ENCODE measurements at regions not wholly inside any gene's neighbourhood (a gene's known extent, or its start where the extent isn't known, plus 50 kb on each side); places are given as distances from the start of the nearest gene placed in this dataset.
"Not testable (repeated sequence)": the region's sequence is repeated elsewhere in the genome, so short reads cannot be mapped to it uniquely, and the experiment has no call there.

DNA sequence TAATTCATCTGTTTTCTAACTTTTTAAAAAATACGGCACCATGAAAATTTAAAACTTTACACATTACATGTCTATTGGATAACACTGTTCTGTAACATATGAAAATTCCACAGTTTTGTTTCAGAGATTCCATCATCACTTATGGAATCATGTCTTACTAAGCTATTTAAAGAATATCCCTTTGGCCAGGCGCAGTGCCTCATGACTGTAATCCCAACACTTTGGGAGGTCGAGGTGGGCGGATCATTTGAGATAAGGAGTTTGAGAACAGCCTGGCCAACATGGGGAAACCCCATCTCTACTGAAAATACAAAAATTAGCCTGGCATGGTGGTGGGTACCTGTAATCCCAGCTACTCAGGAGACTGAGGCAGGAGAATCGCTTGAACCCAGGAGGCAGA is 131.7 kb upstream of the KRR1 start:
- not testable (repeated sequence) for H3K27ac ChIP-seq (ENCODE audit: insufficient read depth, low read depth, low read length, poor library complexity, severe bottlenecking); H3K36me3 ChIP-seq (ENCODE audit: control insufficient read depth, insufficient read depth, low read length); H3K4me3 ChIP-seq (ENCODE audit: insufficient read depth, low read depth, low read length); H3K4me1 ChIP-seq (ENCODE audit: control insufficient read depth, insufficient read depth, low read length); H3K9me3 ChIP-seq (ENCODE audit: control insufficient read depth, low read length); H3K27me3 ChIP-seq (ENCODE audit: control insufficient read depth, insufficient read depth, low read length, poor library complexity, severe bottlenecking)
- WGBS, 2 experiments = 94 to 95% methylated on average over 4 to 5 of the region's 5 CpGs

DNA sequence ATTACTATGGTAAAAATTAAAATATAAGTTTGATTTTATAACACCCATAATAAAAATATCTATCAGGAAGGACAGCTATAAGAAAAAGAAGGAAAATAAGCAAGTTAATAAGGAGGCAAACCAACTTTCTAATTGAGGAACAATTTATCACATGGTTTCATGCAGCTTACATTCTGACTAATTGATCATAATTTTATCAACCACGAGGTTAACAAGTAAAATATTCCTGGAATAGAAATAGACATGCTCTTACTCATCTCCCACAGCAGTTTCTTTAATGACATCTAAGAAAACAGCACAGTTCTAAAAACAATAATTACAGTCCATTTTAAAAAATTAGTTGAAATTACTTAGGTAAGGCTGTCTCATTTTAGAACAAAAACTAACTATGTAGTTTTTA is 130.8 kb upstream of the KRR1 start:
- no peaks in the 10 kb centered on the region for H3K27me3 ChIP-seq (ENCODE audit: control insufficient read depth, insufficient read depth, low read length, poor library complexity, severe bottlenecking)
- no peaks in the 10 kb centered on the region for H3K36me3 ChIP-seq (ENCODE audit: control insufficient read depth, insufficient read depth, low read length)
- no peaks in the 10 kb centered on the region for H3K9me3 ChIP-seq (ENCODE audit: control insufficient read depth, low read length)
- no peak overlapping the region for H3K4me3 ChIP-seq (ENCODE audit: insufficient read depth, low read depth, low read length)
- no peaks in the 10 kb centered on the region for H3K4me1 ChIP-seq (ENCODE audit: control insufficient read depth, insufficient read depth, low read length)
- WGBS, 2 experiments = 79 to 89% methylated on average over 1 of the region's 1 CpG
- H3K27ac ChIP-seq (ENCODE audit: insufficient read depth, low read depth, low read length, poor library complexity, severe bottlenecking) = no peak overlapping the region

DNA sequence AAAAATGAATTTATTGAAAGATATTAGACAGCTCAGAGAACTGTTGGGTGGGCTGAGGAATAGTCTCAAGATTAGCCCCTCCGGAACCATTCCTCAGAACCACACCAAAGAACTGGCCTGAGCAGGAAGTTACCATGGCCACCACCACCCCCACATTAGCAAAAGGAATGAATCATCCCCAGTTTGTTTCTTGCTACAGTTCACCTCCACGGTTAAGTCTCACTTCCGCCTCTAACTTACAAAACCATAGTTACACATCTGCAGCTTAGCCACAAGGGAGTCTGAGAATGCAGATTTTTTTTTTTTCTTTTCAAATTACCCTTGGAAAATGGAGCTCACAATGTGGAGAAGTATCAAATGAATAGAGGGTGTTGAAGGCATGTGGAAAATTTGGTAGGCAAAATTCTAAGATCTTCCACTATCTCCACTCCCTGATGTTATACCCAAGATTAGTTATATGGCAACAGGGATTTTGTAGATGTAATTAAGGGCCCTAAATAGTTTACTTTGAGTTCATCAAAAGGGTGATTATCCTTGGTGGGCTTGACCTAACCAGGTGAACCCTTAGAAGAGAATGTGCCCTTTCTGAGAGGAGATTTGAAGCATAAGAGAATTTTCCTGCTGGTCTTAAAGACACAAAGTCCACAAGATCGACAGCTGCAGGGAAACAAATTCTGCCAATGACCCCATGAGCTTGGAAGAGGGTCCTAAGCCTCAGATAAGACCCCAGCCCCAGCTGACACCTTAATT is 129.8 kb upstream of the KRR1 start:
- Histone ChIP-seq H3K27ac (ENCODE audit: insufficient read depth, low read depth, low read length, poor library complexity, severe bottlenecking) (no peak overlapping the region), H3K36me3 (ENCODE audit: control insufficient read depth, insufficient read depth, low read length) (no peaks in the 10 kb centered on the region), H3K4me3 (ENCODE audit: insufficient read depth, low read depth, low read length) (no peak overlapping the region), H3K9me3 (ENCODE audit: control insufficient read depth, low read length) (no peaks in the 10 kb centered on the region), H3K27me3 (ENCODE audit: control insufficient read depth, insufficient read depth, low read length, poor library complexity, severe bottlenecking) (no peaks in the 10 kb centered on the region), H3K4me1 (ENCODE audit: control insufficient read depth, insufficient read depth, low read length) (no peaks in the 10 kb centered on the region)
- 78 to 90% methylated on average over 4 of the region's 4 CpGs for WGBS, 2 experiments

GRCh38 chr12:75638792-75639191 is 127.4 kb upstream of the KRR1 start:
- Histone ChIP-seq H3K27me3 (ENCODE audit: control insufficient read depth, insufficient read depth, low read length, poor library complexity, severe bottlenecking) (no peaks in the 10 kb centered on the region), H3K27ac (ENCODE audit: insufficient read depth, low read depth, low read length, poor library complexity, severe bottlenecking) (no peak overlapping the region), H3K4me3 (ENCODE audit: insufficient read depth, low read depth, low read length) (no peak overlapping the region), H3K4me1 (ENCODE audit: control insufficient read depth, insufficient read depth, low read length) (peaks cover 5% of the 10 kb centered on the region), H3K36me3 (ENCODE audit: control insufficient read depth, insufficient read depth, low read length) (no peaks in the 10 kb centered on the region), H3K9me3 (ENCODE audit: control insufficient read depth, low read length) (no peaks in the 10 kb centered on the region)
- WGBS, 2 experiments = 93 to 95% methylated on average over 7 of the region's 7 CpGs

GRCh38 chr12:75636607-75637006 is 125.2 kb upstream of the KRR1 start:
- peaks cover 13% of the 10 kb centered on the region for H3K4me1 ChIP-seq (ENCODE audit: control insufficient read depth, insufficient read depth, low read length)
- no peak overlapping the region for H3K4me3 ChIP-seq (ENCODE audit: insufficient read depth, low read depth, low read length)
- H3K36me3 ChIP-seq (ENCODE audit: control insufficient read depth, insufficient read depth, low read length) = no peaks in the 10 kb centered on the region
- H3K27me3 ChIP-seq (ENCODE audit: control insufficient read depth, insufficient read depth, low read length, poor library complexity, severe bottlenecking) = no peaks in the 10 kb centered on the region
- WGBS, 2 experiments = 95 to 100% methylated on average over 4 of the region's 4 CpGs
- H3K9me3 ChIP-seq (ENCODE audit: control insufficient read depth, low read length) = no peaks in the 10 kb centered on the region
- no peak overlapping the region for H3K27ac ChIP-seq (ENCODE audit: insufficient read depth, low read depth, low read length, poor library complexity, severe bottlenecking)

GRCh38 chr12:75635606-75636444 is 124.4 kb upstream of the KRR1 start:
- no peak overlapping the region for H3K27ac ChIP-seq (ENCODE audit: insufficient read depth, low read depth, low read length, poor library complexity, severe bottlenecking)

GRCh38 chr12:75634244-75635222 is 123.1 kb upstream of the KRR1 start:
- no peaks in the 10 kb centered on the region for H3K27me3 ChIP-seq (ENCODE audit: control insufficient read depth, insufficient read depth, low read length, poor library complexity, severe bottlenecking)
- no peaks in the 10 kb centered on the region for H3K36me3 ChIP-seq (ENCODE audit: control insufficient read depth, insufficient read depth, low read length)
- H3K4me3 ChIP-seq (ENCODE audit: insufficient read depth, low read depth, low read length) = no peak overlapping the region
- H3K4me1 ChIP-seq (ENCODE audit: control insufficient read depth, insufficient read depth, low read length) = peaks cover 13% of the 10 kb centered on the region
- 23 to 31% methylated on average over 2 of the region's 3 CpGs for WGBS, 2 experiments
- no peaks in the 10 kb centered on the region for H3K9me3 ChIP-seq (ENCODE audit: control insufficient read depth, low read length)
- no peak overlapping the region for H3K27ac ChIP-seq (ENCODE audit: insufficient read depth, low read depth, low read length, poor library complexity, severe bottlenecking)

More at GRCh38 chr12:75635606-75636444, 124.4 kb upstream of the KRR1 start:
- H3K27me3 ChIP-seq (ENCODE audit: control insufficient read depth, insufficient read depth, low read length, poor library complexity, severe bottlenecking) = no peaks in the 10 kb centered on the region
- H3K9me3 ChIP-seq (ENCODE audit: control insufficient read depth, low read length) = no peaks in the 10 kb centered on the region
- WGBS, 2 experiments = 64 to 70% methylated on average over 4 to 6 of the region's 6 CpGs
- no peaks in the 10 kb centered on the region for H3K36me3 ChIP-seq (ENCODE audit: control insufficient read depth, insufficient read depth, low read length)
- H3K4me1 ChIP-seq (ENCODE audit: control insufficient read depth, insufficient read depth, low read length) = peaks cover 13% of the 10 kb centered on the region
- H3K4me3 ChIP-seq (ENCODE audit: insufficient read depth, low read depth, low read length) = no peak overlapping the region

DNA sequence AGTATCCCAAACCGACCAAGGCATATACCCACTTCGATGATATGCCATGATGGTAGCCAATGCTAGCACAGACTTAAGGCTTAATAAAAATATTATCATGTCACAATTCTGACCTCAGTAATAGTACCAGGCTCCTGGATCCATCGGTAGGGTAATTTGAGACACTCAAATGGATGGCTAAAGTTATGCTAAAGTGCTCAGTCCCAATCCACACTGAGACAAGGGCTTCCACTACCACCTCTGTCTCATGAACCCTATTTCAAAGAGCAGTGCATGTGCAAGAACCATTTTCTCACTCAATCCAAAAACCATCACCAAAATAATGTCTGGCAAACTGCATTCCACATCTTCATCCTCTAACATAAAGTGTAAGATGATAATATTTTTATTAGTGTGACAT is 122.4 kb upstream of the KRR1 start:
- Histone ChIP-seq H3K27ac (ENCODE audit: insufficient read depth, low read depth, low read length, poor library complexity, severe bottlenecking) (no peak overlapping the region), H3K36me3 (ENCODE audit: control insufficient read depth, insufficient read depth, low read length) (no peaks in the 10 kb centered on the region), H3K4me3 (ENCODE audit: insufficient read depth, low read depth, low read length) (no peak overlapping the region), H3K27me3 (ENCODE audit: control insufficient read depth, insufficient read depth, low read length, poor library complexity, severe bottlenecking) (no peaks in the 10 kb centered on the region), H3K9me3 (ENCODE audit: control insufficient read depth, low read length) (no peaks in the 10 kb centered on the region), H3K4me1 (ENCODE audit: control insufficient read depth, insufficient read depth, low read length) (peaks cover 13% of the 10 kb centered on the region)
- WGBS, 2 experiments = 77 to 84% methylated on average over 3 of the region's 3 CpGs

- no peaks in the 10 kb centered on the region for H3K9me3 ChIP-seq (ENCODE audit: control insufficient read depth, low read length)
- peaks cover 13% of the 10 kb centered on the region for H3K4me1 ChIP-seq (ENCODE audit: control insufficient read depth, insufficient read depth, low read length)
- peak overlapping the region; percentile 19 for H3K27ac ChIP-seq (ENCODE audit: insufficient read depth, low read depth, low read length, poor library complexity, severe bottlenecking)
- no peak overlapping the region for H3K4me3 ChIP-seq (ENCODE audit: insufficient read depth, low read depth, low read length)
- H3K27me3 ChIP-seq (ENCODE audit: control insufficient read depth, insufficient read depth, low read length, poor library complexity, severe bottlenecking) = no peaks in the 10 kb centered on the region
- no peaks in the 10 kb centered on the region for H3K36me3 ChIP-seq (ENCODE audit: control insufficient read depth, insufficient read depth, low read length)
- 0 to 17% methylated on average over 1 to 3 of the region's 3 CpGs for WGBS, 2 experiments
Measured at GRCh38 chr12:75632442-75632841, 121.0 kb upstream of the KRR1 start.
